SK-N-MC (cell line): ENCODE measurements at regions not wholly inside any gene's neighbourhood (a gene's known extent, or its start where the extent isn't known, plus 50 kb on each side); places are given as distances from the start of the nearest gene placed in this dataset.

Experiments
- EZH2 ChIP-seq: fragments of 200-600 bp; sonication (generic); IDR thresholded peaks from one replicate; pipeline ENCODE4 v1.6.1; 2017; ENCODE audit warnings: antibody characterized with exemption
- FOXP2 ChIP-seq: optimal IDR thresholded peaks from 2 replicates; pipeline ENCODE3; 2011; ENCODE audit warnings: mild to moderate bottlenecking, moderate library complexity; ENCODE audit not compliant: insufficient read depth; ENCODE audit errors: extremely low read length, control extremely low read depth
- POLR2AphosphoS5 ChIP-seq: IDR thresholded peaks from 2 replicates; pipeline ENCODE4 v1.6.1; 2012; ENCODE audit warnings: mild to moderate bottlenecking, low read depth, low read length, borderline replicate concordance

- no peak for TF ChIP-seq FOXP2
- TF ChIP-seq POLR2AphosphoS5: no peak
- TF ChIP-seq EZH2: no peak
Observed at GRCh38 chrX:7698248-7698647, 144.7 kb upstream of the VCX start.
